ENCODE measurements at regions not wholly inside any gene's neighbourhood (a gene's known extent, or its start where the extent isn't known, plus 50 kb on each side); places are given as distances from the start of the nearest gene placed in this dataset.

DNA sequence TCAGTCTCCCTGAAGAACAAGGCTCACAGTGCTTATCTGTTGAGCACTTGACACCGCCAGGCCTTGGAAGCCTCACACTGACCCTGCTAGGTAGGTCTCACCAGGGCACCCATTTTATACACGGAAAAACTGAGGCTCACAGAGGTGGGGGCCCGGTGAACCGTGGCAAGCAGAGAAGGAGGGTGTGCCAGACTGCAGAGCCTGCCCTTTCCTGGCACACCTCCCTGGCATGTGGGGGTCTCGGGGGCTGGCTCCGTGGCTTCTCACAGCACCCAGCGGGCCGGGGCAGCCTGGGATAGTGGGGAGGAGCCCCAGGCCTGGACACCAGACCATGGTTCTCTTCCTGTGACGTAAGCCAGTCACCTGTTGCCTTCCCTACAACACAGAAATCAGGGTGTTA lies 53.7 kb upstream of the IER5L start:
- no peak overlapping the region for H2AFZ ChIP-seq (ENCODE audit: low read depth, low read length)
- H3K9ac ChIP-seq (replicated peaks; ENCODE audit: extremely low read depth, insufficient read depth, low read length), result no peak overlapping the region
- no peaks in the 10 kb centered on the region for H3K9me1 ChIP-seq (replicated peaks; ENCODE audit: control insufficient read depth, extremely low read depth, insufficient read depth, low read length)
- intact Hi-C loops (cut with micrococcal nuclease) (no loop called here), dilution Hi-C loops (cut with MboI; ENCODE audit: extremely low pct_ligation_motif_present, low sequenced_read_pairs) (no loop called here)
- no peak for FAIRE-seq
- H3K79me2 ChIP-seq (ENCODE audit: control insufficient read depth, insufficient read depth, low read length), result no peaks in the 10 kb centered on the region
- H3K4me2 ChIP-seq (ENCODE audit: insufficient read depth, low read length), result no peak overlapping the region
- no peaks in the 10 kb centered on the region for H3K27me3 ChIP-seq (ENCODE audit: control insufficient read depth in 2 of 2, insufficient read depth in 2 of 2, low read length in 2 of 2)
- CTCF ChIA-PET, result no interaction called here
- TF ChIP-seq GATA2 (IDR thresholded peaks at IDR 0.05; ENCODE audit: insufficient read depth, insufficient read length, low read depth, low read length), result no peak
- no peak for TF ChIP-seq JUN (IDR thresholded peaks at IDR 0.05; ENCODE audit: borderline replicate concordance, insufficient read depth, insufficient read length, low read depth)
- TF ChIP-seq MYC (IDR thresholded peaks at IDR 0.05; ENCODE audit: low read depth, low read length), result no peak
- TF ChIP-seq POLR2A (IDR thresholded peaks at IDR 0.05; ENCODE audit: low read depth, low read length), result no peak
- TF ChIP-seq, protein P1, sequence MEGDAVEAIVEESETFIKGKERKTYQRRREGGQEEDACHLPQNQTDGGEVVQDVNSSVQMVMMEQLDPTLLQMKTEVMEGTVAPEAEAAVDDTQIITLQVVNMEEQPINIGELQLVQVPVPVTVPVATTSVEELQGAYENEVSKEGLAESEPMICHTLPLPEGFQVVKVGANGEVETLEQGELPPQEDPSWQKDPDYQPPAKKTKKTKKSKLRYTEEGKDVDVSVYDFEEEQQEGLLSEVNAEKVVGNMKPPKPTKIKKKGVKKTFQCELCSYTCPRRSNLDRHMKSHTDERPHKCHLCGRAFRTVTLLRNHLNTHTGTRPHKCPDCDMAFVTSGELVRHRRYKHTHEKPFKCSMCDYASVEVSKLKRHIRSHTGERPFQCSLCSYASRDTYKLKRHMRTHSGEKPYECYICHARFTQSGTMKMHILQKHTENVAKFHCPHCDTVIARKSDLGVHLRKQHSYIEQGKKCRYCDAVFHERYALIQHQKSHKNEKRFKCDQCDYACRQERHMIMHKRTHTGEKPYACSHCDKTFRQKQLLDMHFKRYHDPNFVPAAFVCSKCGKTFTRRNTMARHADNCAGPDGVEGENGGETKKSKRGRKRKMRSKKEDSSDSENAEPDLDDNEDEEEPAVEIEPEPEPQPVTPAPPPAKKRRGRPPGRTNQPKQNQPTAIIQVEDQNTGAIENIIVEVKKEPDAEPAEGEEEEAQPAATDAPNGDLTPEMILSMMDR (IDR thresholded peaks at IDR 0.05; ENCODE audit: extremely low read depth in 1 of 2, insufficient read depth in 1 of 2, low read depth in 1 of 2, low read length in 2 of 2), result no peak
- no peak for TF ChIP-seq FOS (IDR thresholded peaks at IDR 0.05; ENCODE audit: borderline replicate concordance, insufficient read depth, low read length)
- TF ChIP-seq, protein P2, sequence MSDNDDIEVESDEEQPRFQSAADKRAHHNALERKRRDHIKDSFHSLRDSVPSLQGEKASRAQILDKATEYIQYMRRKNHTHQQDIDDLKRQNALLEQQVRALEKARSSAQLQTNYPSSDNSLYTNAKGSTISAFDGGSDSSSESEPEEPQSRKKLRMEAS (IDR thresholded peaks at IDR 0.05; ENCODE audit: insufficient read depth, insufficient read length), result no peak
- no peak for TF ChIP-seq EZH2 (IDR thresholded peaks at IDR 0.05; ENCODE audit: borderline replicate concordance, low read depth, low read length, severe bottlenecking)
- no peak for TF ChIP-seq POLR2AphosphoS5 (IDR thresholded peaks at IDR 0.05; ENCODE audit: insufficient read depth, low read depth, low read length)
- no peaks in the 10 kb centered on the region for H4K20me1 ChIP-seq (replicated peaks; ENCODE audit: control insufficient read depth, extremely low read depth, insufficient read depth, low read length)
- BruUV-seq (replicated peaks), result no TSS peak
- no peaks in the 10 kb centered on the region for H3K9me3 ChIP-seq (replicated peaks; ENCODE audit: control insufficient read depth, insufficient read depth, low read length)
- H3K4me3 ChIP-seq (replicated peaks in 1 of 3; ENCODE audit: insufficient read depth in 1 of 3, low read depth in 1 of 3, low read length in 3 of 3), result no peak overlapping the region
- no peaks in the 10 kb centered on the region for H3K4me1 ChIP-seq (ENCODE audit: control insufficient read depth, extremely low read depth, insufficient read depth, low read length)
- H3K27ac ChIP-seq (ENCODE audit: insufficient read depth, low read depth, low read length), result no peak overlapping the region
- H3K36me3 ChIP-seq (ENCODE audit: control insufficient read depth in 2 of 2, extremely low read depth in 1 of 2, insufficient read depth in 2 of 2, low read length in 2 of 2), result no peaks in the 10 kb centered on the region
- DNase-seq (ENCODE audit: low read depth, low spot score), result no peak
- POLR2A ChIA-PET, result no interaction called here

Measured in endothelial cell of umbilical vein (primary cell).